H7 (cell line): ENCODE measurements at regions not wholly inside any gene's neighbourhood (a gene's known extent, or its start where the extent isn't known, plus 50 kb on each side); places are given as distances from the start of the nearest gene placed in this dataset.

Experiments
- DNase-seq: peaks from one replicate; pipeline ENCODE4 v3.0.0; 2012
- H3K27me3 ChIP-seq: 2 replicates; pipeline ENCODE4 v1.6.0; 2011; ENCODE audit warnings: mild to moderate bottlenecking, low read length; ENCODE audit not compliant: control insufficient read depth, insufficient read depth
- H3K36me3 ChIP-seq: replicated peaks from 2 replicates; pipeline ENCODE4 v1.5.1; 2011; ENCODE audit warnings: low read length; ENCODE audit not compliant: control insufficient read depth, insufficient read depth
- H3K4me3 ChIP-seq: 2 replicates; pipeline ENCODE4 v1.5.1; 2011; ENCODE audit warnings: low read depth, mild to moderate bottlenecking, control low read depth, low read length, moderate library complexity; ENCODE audit not compliant: insufficient read depth

DNA sequence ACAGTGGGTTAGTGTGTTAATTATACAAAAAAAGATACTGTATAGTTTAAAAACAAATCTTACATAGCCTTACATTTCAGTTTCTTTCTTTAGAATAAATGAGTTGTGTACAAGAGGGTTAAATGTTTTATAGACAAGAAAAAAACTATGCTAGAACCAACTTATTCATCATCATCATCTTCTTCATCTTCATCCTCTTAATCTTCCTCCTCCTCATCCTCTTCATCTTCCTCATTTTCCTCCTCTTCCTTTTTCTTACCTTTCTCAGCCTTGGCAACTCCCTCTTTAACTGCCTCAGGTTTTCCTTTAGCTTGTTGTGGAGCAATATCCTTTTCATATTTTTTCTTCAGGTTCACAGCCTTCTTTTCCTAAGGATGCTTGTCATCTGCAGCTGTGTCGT is 53.7 kb downstream of the RPS12 start:
- H3K4me3 ChIP-seq: no peak overlapping the region
- no peak for DNase-seq
- H3K36me3 ChIP-seq: no peaks in the 10 kb centered on the region

DNA sequence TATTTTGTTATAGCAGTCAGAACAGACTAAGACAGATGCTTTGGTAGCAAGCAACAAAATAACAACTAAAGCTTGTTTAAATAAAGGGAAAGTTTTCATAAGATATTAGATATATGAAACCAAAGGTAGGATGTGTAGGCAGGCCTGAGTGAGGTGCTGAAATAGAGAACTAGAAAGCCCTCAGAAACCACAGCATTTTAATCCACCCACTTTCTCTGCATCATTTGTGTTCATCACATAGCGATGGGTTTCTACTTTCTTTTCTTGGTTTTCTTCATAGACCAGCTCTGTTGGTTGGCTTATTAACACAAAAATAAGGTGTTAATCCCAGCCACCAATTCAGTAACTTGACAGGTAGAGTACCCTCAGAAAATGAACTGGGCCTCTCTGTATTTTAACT is 58.6 kb downstream of the RPS12 start:
- Histone ChIP-seq H3K4me3 (no peak overlapping the region), H3K36me3 (no peaks in the 10 kb centered on the region), H3K27me3 (no peaks in the 10 kb centered on the region)
- no peak for DNase-seq

More for the DNA sequence above, 53.7 kb downstream of the RPS12 start:
- H3K27me3 ChIP-seq: no peaks in the 10 kb centered on the region

DNA sequence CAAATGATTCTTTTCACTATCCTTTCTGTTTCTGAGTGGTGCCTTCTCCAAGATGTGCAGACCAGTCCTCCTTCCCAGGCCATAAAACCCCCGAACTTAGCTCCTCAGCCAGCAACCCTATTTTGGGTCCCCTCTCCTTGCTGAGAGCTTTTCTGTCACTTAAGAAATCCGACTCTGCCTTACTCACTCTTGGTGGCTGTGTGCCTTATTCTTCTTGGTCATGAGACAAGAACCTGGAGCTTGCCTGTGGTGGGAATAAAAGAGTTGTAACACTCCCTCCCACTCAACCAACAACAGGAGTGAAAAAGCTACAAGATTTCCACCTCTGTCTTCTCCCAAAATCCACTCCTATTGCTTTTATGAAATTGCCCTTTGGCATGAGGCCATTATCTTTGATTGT is 62.6 kb downstream of the RPS12 start:
- H3K27me3 ChIP-seq: no peaks in the 10 kb centered on the region
- no peak for DNase-seq
- no peak overlapping the region for H3K4me3 ChIP-seq
- H3K36me3 ChIP-seq: no peaks in the 10 kb centered on the region

GRCh38 chr6:132887204-132887603 is 72.8 kb downstream of the RPS12 start:
- Histone ChIP-seq H3K4me3 (no peak overlapping the region), H3K36me3 (no peaks in the 10 kb centered on the region), H3K27me3 (no peaks in the 10 kb centered on the region)
- DNase-seq: no peak

DNA sequence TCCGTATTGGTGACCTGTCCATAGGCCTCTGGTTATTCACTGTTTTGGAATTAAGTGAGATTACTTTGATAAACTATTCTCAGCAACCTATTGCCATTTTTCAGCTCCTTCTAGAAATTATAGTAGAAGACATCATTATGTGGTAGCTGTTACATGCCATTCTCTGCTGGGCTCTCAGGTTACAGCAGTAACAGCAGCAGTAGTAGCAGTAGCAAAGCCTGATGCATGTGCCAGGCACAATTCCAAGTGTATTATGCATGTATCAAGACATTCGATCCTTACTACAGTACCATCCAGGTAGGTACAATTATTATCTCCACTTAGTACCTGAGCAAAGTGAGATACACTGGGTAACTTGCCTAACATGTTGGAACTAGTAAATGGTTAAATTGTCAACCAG is 74.3 kb downstream of the RPS12 start:
- Histone ChIP-seq H3K36me3 (no peaks in the 10 kb centered on the region), H3K27me3 (no peaks in the 10 kb centered on the region), H3K4me3 (no peak overlapping the region)
- DNase-seq: no peak

- Histone ChIP-seq H3K4me3 (no peak overlapping the region), H3K36me3 (no peaks in the 10 kb centered on the region), H3K27me3 (no peaks in the 10 kb centered on the region)
- DNase-seq: no peak
Measured at GRCh38 chr6:132892929-132893771, 78.8 kb downstream of the RPS12 start.

- no peaks in the 10 kb centered on the region for H3K27me3 ChIP-seq
- no peak overlapping the region for H3K4me3 ChIP-seq
- no peaks in the 10 kb centered on the region for H3K36me3 ChIP-seq
- DNase-seq: no peak
Measured at GRCh38 chr6:132893772-132894490, 79.6 kb downstream of the RPS12 start.

GRCh38 chr6:132898376-132898775 is 84.0 kb downstream of the RPS12 start:
- no peaks in the 10 kb centered on the region for H3K27me3 ChIP-seq

GRCh38 chr6:132900849-132901248 is 86.5 kb downstream of the RPS12 start:
- Histone ChIP-seq H3K4me3 (no peak overlapping the region), H3K27me3 (no peaks in the 10 kb centered on the region), H3K36me3 (no peaks in the 10 kb centered on the region)
- DNase-seq: no peak

More at GRCh38 chr6:132898376-132898775, 84.0 kb downstream of the RPS12 start:
- no peak for DNase-seq
- no peak overlapping the region for H3K4me3 ChIP-seq
- no peaks in the 10 kb centered on the region for H3K36me3 ChIP-seq

DNA sequence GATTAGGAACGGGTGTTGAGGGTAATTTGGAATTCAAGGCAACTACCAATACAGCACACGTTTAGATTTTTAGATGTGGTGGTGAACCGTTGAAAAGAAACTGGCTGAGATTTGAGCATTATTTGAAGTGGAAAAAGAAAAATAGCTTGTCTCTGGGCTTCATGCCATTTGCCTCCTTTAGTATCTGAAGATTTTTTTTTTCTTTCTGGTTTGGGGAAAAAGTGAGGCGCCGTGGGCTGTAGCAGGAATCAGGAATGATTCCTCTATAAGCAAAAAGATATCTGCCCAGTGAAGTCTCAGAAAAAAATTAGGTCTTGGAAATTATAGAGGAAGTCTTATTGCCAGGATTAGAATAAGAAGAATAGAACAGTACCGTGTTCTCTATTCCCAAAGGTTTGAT is 88.5 kb downstream of the RPS12 start:
- DNase-seq: no peak
- H3K36me3 ChIP-seq: no peaks in the 10 kb centered on the region
- H3K27me3 ChIP-seq: no peaks in the 10 kb centered on the region
- no peak overlapping the region for H3K4me3 ChIP-seq

DNA sequence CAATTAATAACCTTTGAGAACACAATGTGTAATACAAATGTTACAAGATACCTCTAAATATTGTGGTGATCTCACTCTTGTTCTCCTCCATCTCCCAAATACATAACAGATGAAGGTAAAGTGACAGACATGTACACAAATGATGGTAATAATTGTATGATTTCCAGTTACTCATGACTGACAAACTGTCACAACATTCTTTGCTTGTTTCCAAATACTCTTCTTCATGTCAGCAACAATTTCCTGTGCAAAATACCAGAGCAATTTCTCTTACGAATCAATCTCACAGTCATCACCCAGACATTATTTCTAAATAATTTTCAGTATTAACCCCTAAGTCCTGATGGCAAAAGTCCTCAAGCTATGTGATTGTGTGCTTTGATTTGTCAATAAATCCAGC is 92.9 kb downstream of the RPS12 start:
- Histone ChIP-seq H3K4me3 (no peak overlapping the region), H3K27me3 (no peaks in the 10 kb centered on the region), H3K36me3 (no peaks in the 10 kb centered on the region)
- no peak for DNase-seq

GRCh38 chr6:132907914-132908313 is 93.5 kb downstream of the RPS12 start:
- H3K27me3 ChIP-seq: no peaks in the 10 kb centered on the region
- no peak overlapping the region for H3K4me3 ChIP-seq
- no peaks in the 10 kb centered on the region for H3K36me3 ChIP-seq
- no peak for DNase-seq

DNA sequence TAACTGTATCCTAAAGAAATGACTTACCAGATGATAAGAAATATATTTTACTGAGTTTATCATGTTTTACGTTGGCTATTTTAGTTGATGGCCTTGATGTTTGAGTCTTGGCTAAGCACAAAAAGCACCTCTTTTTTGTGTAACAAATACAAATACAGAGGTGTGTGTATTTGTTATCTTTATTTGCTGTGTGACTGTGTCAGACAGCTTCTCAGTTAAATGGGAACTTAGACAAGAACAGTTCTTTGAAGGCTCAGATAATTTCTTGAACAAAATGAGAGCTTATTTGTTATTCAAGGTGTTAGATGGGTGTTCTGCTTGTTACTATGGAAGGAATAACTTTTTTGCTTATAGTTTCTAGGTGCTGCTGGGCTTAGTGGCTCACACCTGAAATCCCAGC is 95.4 kb downstream of the RPS12 start:
- DNase-seq: no peak

GRCh38 chr6:132910759-132911158 is 96.4 kb downstream of the RPS12 start:
- no peaks in the 10 kb centered on the region for H3K36me3 ChIP-seq
- H3K27me3 ChIP-seq: no peaks in the 10 kb centered on the region
- DNase-seq: no peak
- no peak overlapping the region for H3K4me3 ChIP-seq

More for the DNA sequence above, 95.4 kb downstream of the RPS12 start:
- Histone ChIP-seq H3K36me3 (no peaks in the 10 kb centered on the region), H3K4me3 (no peak overlapping the region), H3K27me3 (no peaks in the 10 kb centered on the region)
